ENCODE measurements at regions not wholly inside any gene's neighbourhood (a gene's known extent, or its start where the extent isn't known, plus 50 kb on each side); places are given as distances from the start of the nearest gene placed in this dataset.
"Not testable (repeated sequence)": the region's sequence is repeated elsewhere in the genome, so short reads cannot be mapped to it uniquely, and the experiment has no call there.

GRCh38 chr1:38152351-38153065, 105.9 kb upstream of the POU3F1 start:
- no peaks in the 10 kb centered on the region for H3K4me1 ChIP-seq
- peaks cover 0 to 11% (median 0%) of the 10 kb centered on the region in 3 donors for H3K9me3 ChIP-seq
- H3K4me3 ChIP-seq, result no peak overlapping the region
- peaks cover 0 to 30% (median 0%) of the 10 kb centered on the region in 4 donors for H3K27me3 ChIP-seq
- no peak overlapping the region for H3K27ac ChIP-seq
- TF ChIP-seq POLR2A (IDR thresholded peaks at IDR 0.05), result no peak
- peak in 3 of 6 experiments; percentile 26 to 45 (median 37) for TF ChIP-seq CTCF (IDR thresholded peaks at IDR 0.05)
- WGBS, 2 donors, result 90 to 95% methylated on average over 3 of the region's 3 CpGs
- intact Hi-C loops (cut with DNase I), result no loop called here
- H3K36me3 ChIP-seq, result no peaks in the 10 kb centered on the region
- DNase-seq, result no peak

- Histone ChIP-seq H3K9me3 (peaks cover 0 to 11% (median under 1%) of the 10 kb centered on the region in 3 donors), H3K4me3 (no peak overlapping the region), H3K27ac (no peak overlapping the region), H3K36me3 (no peaks in the 10 kb centered on the region), H3K4me1 (no peaks in the 10 kb centered on the region), H3K27me3 (peaks cover 0 to 29% (median 0%) of the 10 kb centered on the region in 4 donors)
- intact Hi-C loops (cut with DNase I), result no loop called here
- DNase-seq, result no peak
- TF ChIP-seq POLR2A (IDR thresholded peaks at IDR 0.05) (no peak), CTCF (IDR thresholded peaks at IDR 0.05) (no peak)
Measured at GRCh38 chr1:38151399-38151798, 104.8 kb upstream of the POU3F1 start.

GRCh38 chr1:38146079-38146478, 99.5 kb upstream of the POU3F1 start:
- intact Hi-C loops (cut with DNase I); H3K36me3 ChIP-seq; H3K4me1 ChIP-seq: not testable (repeated sequence)

GRCh38 chr1:38142606-38143005, 96.0 kb upstream of the POU3F1 start:
- peaks cover 0 to 86% (median 0%) of the 10 kb centered on the region in 4 donors for H3K27me3 ChIP-seq
- intact Hi-C loops (cut with DNase I), result no loop called here
- H3K9me3 ChIP-seq, result peaks cover 0 to 13% (median 11%) of the 10 kb centered on the region in 3 donors
- TF ChIP-seq CTCF (IDR thresholded peaks at IDR 0.05), result no peak
- TF ChIP-seq POLR2A (IDR thresholded peaks at IDR 0.05), result no peak
- no peaks in the 10 kb centered on the region for H3K36me3 ChIP-seq
- DNase-seq, result no peak
- H3K4me1 ChIP-seq, result peaks cover 11 to 27% (median 19%) of the 10 kb centered on the region in 3 donors
- no peak overlapping the region for H3K4me3 ChIP-seq
- H3K27ac ChIP-seq, result no peak overlapping the region
- WGBS, 2 donors, result 60 to 83% methylated on average over 2 of the region's 2 CpGs

More at GRCh38 chr1:38146079-38146478, 99.5 kb upstream of the POU3F1 start:
- Histone ChIP-seq H3K27me3 (peaks cover 0 to 52% (median 0%) of the 10 kb centered on the region in 4 donors), H3K9me3 (peaks cover 0 to 13% (median 11%) of the 10 kb centered on the region in 3 donors)
- not testable (repeated sequence) for DNase-seq, H3K4me3 ChIP-seq, H3K27ac ChIP-seq
- WGBS, 2 donors, result 80 to 100% methylated on average over 1 to 2 of the region's 2 CpGs

- Histone ChIP-seq H3K27ac (no peak overlapping the region), H3K9me3 (peaks cover 0 to 13% (median 11%) of the 10 kb centered on the region in 3 donors), H3K4me3 (no peak overlapping the region), H3K36me3 (no peaks in the 10 kb centered on the region), H3K27me3 (peaks cover 0 to 93% (median 0%) of the 10 kb centered on the region in 4 donors), H3K4me1 (peaks cover 11 to 27% (median 19%) of the 10 kb centered on the region in 3 donors)
- no peak for DNase-seq
- WGBS, 2 donors, result 70 to 79% methylated on average over 2 to 3 of the region's 3 CpGs
- intact Hi-C loops (cut with DNase I), result no loop called here
- TF ChIP-seq POLR2A (IDR thresholded peaks at IDR 0.05), result no peak
- TF ChIP-seq CTCF (IDR thresholded peaks at IDR 0.05), result no peak
Measured at GRCh38 chr1:38141483-38141882, 94.9 kb upstream of the POU3F1 start.
